GM12878 (cell line): ENCODE measurements at regions not wholly inside any gene's neighbourhood (a gene's known extent, or its start where the extent isn't known, plus 50 kb on each side); places are given as distances from the start of the nearest gene placed in this dataset.

Experiments used
- ATAC-seq: fragments of 200-7000 bp; cut with Tn5 transposase; 3 replicates; pipeline ENCODE4 v1.9.1; 2020; ENCODE audit warnings: mild to moderate bottlenecking, moderate library complexity
- BruUV-seq: library from RNA; stranded (reverse); fragments of 400-500 nt; replicated peaks from 2 replicates; lab custom pipeline; 2021; lab: Mats Ljungman, UMichigan
- CTCF ChIA-PET: fragments of 300-600 bp; sonication (Branson Sonifier 250); formaldehyde crosslinking; extraction: SDS; loops from one replicate; lab custom pipeline; 2021; ENCODE audit warnings: inconsistent platforms; lab: Yijun Ruan, JAX
- POLR2A ChIA-PET: fragments of 350-600 bp; formaldehyde crosslinking; extraction: SDS; loops from one replicate; lab custom pipeline; 2021; ENCODE audit warnings: inconsistent platforms; lab: Charles Lee
- RAD21 ChIA-PET: fragments of 300-600 bp; sonication (Branson Sonifier 250); formaldehyde crosslinking; loops from one replicate; lab custom pipeline; 2023; ENCODE audit warnings: antibody characterized with exemption; ENCODE audit not compliant: unreplicated experiment; lab: Charles Lee
- SMC1A ChIA-PET: fragments of 300-600 bp; sonication (Branson Sonifier 250); formaldehyde crosslinking; loops from one replicate; lab custom pipeline; 2023; ENCODE audit not compliant: unreplicated experiment, uncharacterized antibody; lab: Charles Lee
- DNase-seq: peaks from one replicate; pipeline ENCODE4 v3.0.0-alpha.2; 2011; ENCODE audit warnings: low read depth, low spot score
- FAIRE-seq: peaks from 3 replicates; lab custom pipeline; 2011; peaks lifted over from hg19 to GRCh38; lab: Jason Lieb, UNC
- H2AFZ ChIP-seq: 2 replicates; pipeline ENCODE4 v1.6.0; 2011; ENCODE audit warnings: low read depth, low read length, control low read depth; ENCODE audit not compliant: control insufficient read depth
- H3K27ac ChIP-seq: 2 replicates; pipeline ENCODE4 v1.5.1; 2011; ENCODE audit warnings: control low read depth; ENCODE audit not compliant: control insufficient read depth, insufficient read depth
- H3K27me3 ChIP-seq, 2 experiments: replicated peaks in 1 of 2; 2 replicates each; pipeline versions ENCODE4 v1.6.0 to v1.6.1; 2011; ENCODE audit warnings: low read length in 1 of 2; ENCODE audit not compliant: control insufficient read depth in 2 of 2, insufficient read depth in 2 of 2
- H3K36me3 ChIP-seq, 2 experiments: 2 replicates each; pipeline ENCODE4 v1.5.1; 2011; ENCODE audit warnings: low read length in 1 of 2; ENCODE audit not compliant: control insufficient read depth in 2 of 2, insufficient read depth in 2 of 2
- H3K4me1 ChIP-seq: 2 replicates; pipeline ENCODE4 v1.6.1; 2011; ENCODE audit warnings: mild to moderate bottlenecking, low read length, moderate library complexity, mixed read lengths; ENCODE audit not compliant: control insufficient read depth, insufficient read depth
- H3K4me2 ChIP-seq: 2 replicates; pipeline ENCODE4 v1.6.0; 2011; ENCODE audit warnings: control low read depth; ENCODE audit not compliant: control insufficient read depth, insufficient read depth
- H3K4me3 ChIP-seq: fragments of 200-600 bp; sonication (generic); 2 replicates; pipeline ENCODE4 v1.5.1; 2016
- H3K79me2 ChIP-seq: 2 replicates; pipeline ENCODE4 v1.6.0; 2011; ENCODE audit warnings: low read length; ENCODE audit not compliant: control insufficient read depth, insufficient read depth
- H3K9ac ChIP-seq: 2 replicates; pipeline ENCODE4 v1.8.0; 2011; ENCODE audit warnings: low read length, control low read depth, mixed read lengths; ENCODE audit not compliant: control insufficient read depth, insufficient read depth
- H3K9me3 ChIP-seq: replicated peaks from 3 replicates; pipeline ENCODE4 v1.5.1; 2011; ENCODE audit warnings: mild to moderate bottlenecking, low read length; ENCODE audit not compliant: control insufficient read depth, insufficient read depth
- H4K20me1 ChIP-seq: 2 replicates; pipeline ENCODE4 v1.6.0; 2011; ENCODE audit not compliant: control insufficient read depth, insufficient read depth
- ASH2L ChIP-seq: fragments of 300-600, 200-600 bp; sonication (generic); IDR thresholded peaks from 2 replicates; pipeline ENCODE4 v1.6.1; 2017; ENCODE audit warnings: low read depth, mild to moderate bottlenecking, borderline replicate concordance
- BMI1 ChIP-seq: fragments of 450-650 bp; IDR thresholded peaks from 2 replicates; pipeline ENCODE4 v1.6.1; 2016; ENCODE audit warnings: mild to moderate bottlenecking, moderate library complexity, borderline replicate concordance
- CBFB ChIP-seq: IDR thresholded peaks from 2 replicates; pipeline ENCODE4 v1.6.1; 2016; ENCODE audit warnings: antibody characterized with exemption, low read depth
- CBX3 ChIP-seq: fragments of 200-600 bp; sonication (generic); IDR thresholded peaks from 2 replicates; pipeline ENCODE4 v1.6.1; 2016; ENCODE audit warnings: low read depth, borderline replicate concordance
- CHD1 ChIP-seq: IDR thresholded peaks from 2 replicates; pipeline ENCODE4 v1.6.1; 2012; ENCODE audit warnings: low read depth, low read length, improper control_type of control experiment
- CREB1 ChIP-seq: IDR thresholded peaks from 2 replicates; pipeline ENCODE4 v1.6.1; 2012; ENCODE audit warnings: low read depth, mild to moderate bottlenecking, inconsistent platforms
- CREM ChIP-seq: IDR thresholded peaks from 2 replicates; pipeline ENCODE4 v1.6.1; 2014; ENCODE audit warnings: antibody characterized with exemption, low read depth
- GABPA ChIP-seq: IDR thresholded peaks from 2 replicates; pipeline ENCODE4 v1.6.1; 2014; ENCODE audit warnings: antibody characterized with exemption, low read depth, mild to moderate bottlenecking, inconsistent platforms
- HDGF ChIP-seq: fragments of 450-650 bp; IDR thresholded peaks from 2 replicates; pipeline ENCODE4 v1.6.1; 2016; ENCODE audit warnings: antibody characterized with exemption
- JUND ChIP-seq: IDR thresholded peaks from 2 replicates; pipeline ENCODE4 v1.6.1; 2012; ENCODE audit warnings: low read depth, mild to moderate bottlenecking, low read length, improper control_type of control experiment, moderate library complexity
- MEF2B ChIP-seq: fragments of 450-650 bp; IDR thresholded peaks from 2 replicates; pipeline ENCODE4 v1.6.1; 2018; ENCODE audit warnings: mild to moderate bottlenecking, moderate library complexity; ENCODE audit not compliant: partially characterized antibody, poor library complexity, severe bottlenecking
- MTA2 ChIP-seq: fragments of 450-650 bp; IDR thresholded peaks from 2 replicates; pipeline ENCODE4 v1.6.1; 2016; ENCODE audit warnings: low read depth, mild to moderate bottlenecking, moderate library complexity
- NFXL1 ChIP-seq: fragments of 450-650 bp; IDR thresholded peaks from 2 replicates; pipeline ENCODE4 v1.6.1; 2017; ENCODE audit warnings: antibody characterized with exemption, mild to moderate bottlenecking, borderline replicate concordance
- NFYA ChIP-seq: IDR thresholded peaks from 2 replicates; pipeline ENCODE4 v1.6.1; 2011; ENCODE audit warnings: low read depth, mild to moderate bottlenecking, low read length, improper control_type of control experiment, borderline replicate concordance
- NR2F1 ChIP-seq: fragments of 450-650 bp; conservative IDR thresholded peaks from 2 replicates; pipeline ENCODE4 v1.6.1; 2017; ENCODE audit warnings: mild to moderate bottlenecking
- POLR2A ChIP-seq: IDR thresholded peaks from 2 replicates; pipeline ENCODE4 v1.6.1; 2011; ENCODE audit warnings: low read depth, mild to moderate bottlenecking, low read length
- POLR2AphosphoS2 ChIP-seq: IDR thresholded peaks from 2 replicates; pipeline ENCODE4 v1.6.1; 2011; ENCODE audit warnings: low read depth, mild to moderate bottlenecking, low read length, improper control_type of control experiment, moderate library complexity
- SIN3A ChIP-seq: IDR thresholded peaks from 2 replicates; pipeline ENCODE4 v1.6.1; 2012; ENCODE audit warnings: low read depth, low read length, improper control_type of control experiment
- SPI1 ChIP-seq: IDR thresholded peaks from 2 replicates; pipeline ENCODE4 v1.6.1; 2011; ENCODE audit warnings: low read depth, mild to moderate bottlenecking, low read length, moderate library complexity, borderline replicate concordance; ENCODE audit not compliant: insufficient read depth
- YBX1 ChIP-seq: fragments of 450-650 bp; IDR thresholded peaks from 2 replicates; pipeline ENCODE4 v1.6.1; 2016; ENCODE audit warnings: antibody characterized with exemption
- ZNF217 ChIP-seq: fragments of 450-650 bp; IDR thresholded peaks from 2 replicates; pipeline ENCODE4 v1.6.1; 2017; ENCODE audit warnings: antibody characterized with exemption, mild to moderate bottlenecking
- ZNF274 ChIP-seq: IDR thresholded peaks from one replicate; pipeline ENCODE4 v1.8.0; 2011; ENCODE audit not compliant: insufficient read length, insufficient read depth
- ZNF384 ChIP-seq: IDR thresholded peaks from 2 replicates; pipeline ENCODE4 v1.6.1; 2012; ENCODE audit warnings: low read depth, mild to moderate bottlenecking, low read length, improper control_type of control experiment, borderline replicate concordance
- WGBS: methylation state at CpG from one replicate; pipeline ENCODE4 v1.1.6; 2016; ENCODE audit warnings: low lambda C conversion rate; ENCODE audit not compliant: insufficient replicate concordance, insufficient coverage; ENCODE audit errors: missing lambda C conversion rate; 5-methylcytosine and 5-hydroxymethylcytosine counted together
- in situ Hi-C: fragments of 300-500 bp; cut with MboI; formaldehyde crosslinking; loops from 9 replicates; pipeline ENCODE4 v1.14.3; 2018; ENCODE audit warnings: mixed read lengths
- intact Hi-C: fragments of 100-400 bp; cut with micrococcal nuclease; formaldehyde crosslinking; loops from one replicate; pipeline ENCODE4 v1.14.2; 2022; ENCODE audit not compliant: unreplicated experiment
- TF ChIP-seq, protein P1 (sequence below): IDR thresholded peaks from 2 replicates; pipeline ENCODE4 v1.6.1; 2012; ENCODE audit warnings: low read length, inconsistent platforms
- TF ChIP-seq, protein P2 (sequence below): IDR thresholded peaks from 2 replicates; pipeline ENCODE4 v1.6.1; 2012; ENCODE audit warnings: low read depth, low read length, improper control_type of control experiment

DNA sequence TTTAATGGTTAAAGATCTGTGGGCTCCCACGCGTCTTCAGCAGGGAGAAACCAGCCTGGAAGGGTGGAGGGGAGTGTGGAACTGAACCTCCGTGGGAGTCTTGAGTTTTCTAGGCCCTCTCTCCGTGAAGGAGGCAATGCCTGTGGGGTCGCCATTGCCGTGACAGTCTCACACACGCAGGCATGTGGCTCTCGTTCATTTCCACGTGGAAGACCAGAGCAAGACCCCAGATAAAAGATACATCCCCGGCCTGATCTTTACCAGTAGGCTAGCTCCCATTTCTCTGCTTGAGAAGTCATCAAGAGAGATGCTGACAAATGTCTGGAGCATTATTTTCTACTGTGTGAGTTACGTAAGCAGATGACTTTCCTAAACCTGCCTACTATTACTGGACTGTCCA lies 491.7 kb upstream of the LMO3 start:
- ATAC-seq, result no peak

DNA sequence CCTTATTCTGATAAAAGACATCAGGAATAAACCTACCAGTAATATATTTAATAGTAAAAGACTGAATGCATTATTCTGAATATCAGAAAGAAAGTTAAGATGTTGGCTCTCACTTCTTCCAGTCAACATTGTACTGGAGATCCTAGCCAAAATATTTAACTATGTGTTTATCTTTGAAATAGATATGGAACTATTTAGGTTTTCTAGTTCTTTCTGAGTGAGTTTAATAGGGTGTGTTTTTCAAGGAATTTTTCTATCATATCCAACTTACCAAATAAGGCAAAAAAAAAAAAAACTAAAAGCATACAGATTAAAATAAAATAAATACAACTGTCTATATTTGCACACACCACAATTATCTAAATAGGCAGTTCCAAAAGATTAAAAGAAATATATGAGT lies 478.9 kb upstream of the LMO3 start:
- no TSS peak for BruUV-seq
- Histone ChIP-seq H4K20me1 (no peaks in the 10 kb centered on the region), H3K4me2 (no peak overlapping the region), H3K27ac (no peak overlapping the region), H3K36me3 (no peaks in the 10 kb centered on the region), H3K4me3 (no peak overlapping the region), H3K9ac (no peak overlapping the region), H2AFZ (no peak overlapping the region), H3K9me3 (no peaks in the 10 kb centered on the region), H3K4me1 (no peaks in the 10 kb centered on the region), H3K27me3 (no peaks in the 10 kb centered on the region), H3K79me2 (no peaks in the 10 kb centered on the region)
- ChIA-PET RAD21 (no interaction called here), CTCF (interaction anchor here (1.1 to 1.2 kb wide), 2 partner anchors 19 to 20 kb away, joined by 5 to 6 read pairs; no protein-coding TSS in a partner anchor), SMC1A (no interaction called here), POLR2A (no interaction called here)
- intact Hi-C loops, result no loop called here
- FAIRE-seq (no peak), ATAC-seq (no peak), DNase-seq (no peak)
- in situ Hi-C loops, result no loop called here
- TF ChIP-seq, protein P1, sequence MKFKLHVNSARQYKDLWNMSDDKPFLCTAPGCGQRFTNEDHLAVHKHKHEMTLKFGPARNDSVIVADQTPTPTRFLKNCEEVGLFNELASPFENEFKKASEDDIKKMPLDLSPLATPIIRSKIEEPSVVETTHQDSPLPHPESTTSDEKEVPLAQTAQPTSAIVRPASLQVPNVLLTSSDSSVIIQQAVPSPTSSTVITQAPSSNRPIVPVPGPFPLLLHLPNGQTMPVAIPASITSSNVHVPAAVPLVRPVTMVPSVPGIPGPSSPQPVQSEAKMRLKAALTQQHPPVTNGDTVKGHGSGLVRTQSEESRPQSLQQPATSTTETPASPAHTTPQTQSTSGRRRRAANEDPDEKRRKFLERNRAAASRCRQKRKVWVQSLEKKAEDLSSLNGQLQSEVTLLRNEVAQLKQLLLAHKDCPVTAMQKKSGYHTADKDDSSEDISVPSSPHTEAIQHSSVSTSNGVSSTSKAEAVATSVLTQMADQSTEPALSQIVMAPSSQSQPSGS, result no peak
- TF ChIP-seq SPI1 (no peak), CBFB (no peak), YBX1 (no peak), NFXL1 (no peak), CBX3 (no peak), GABPA (no peak), ASH2L (no peak), MTA2 (no peak), MEF2B (no peak), NR2F1 (no peak)

More for the DNA sequence above, 491.7 kb upstream of the LMO3 start:
- Histone ChIP-seq H3K27ac (no peak overlapping the region), H3K4me1 (no peaks in the 10 kb centered on the region), H3K27me3 (no peaks in the 10 kb centered on the region), H3K79me2 (no peaks in the 10 kb centered on the region), H3K4me3 (no peak overlapping the region), H3K36me3 (no peaks in the 10 kb centered on the region), H3K9ac (no peak overlapping the region), H3K9me3 (no peaks in the 10 kb centered on the region), H2AFZ (no peak overlapping the region), H3K4me2 (no peak overlapping the region), H4K20me1 (no peaks in the 10 kb centered on the region)
- FAIRE-seq (peak; percentile 96), DNase-seq (no peak)
- 19% methylated on average over 11 of the region's 11 CpGs for WGBS
- ChIA-PET SMC1A (interaction anchor here (0.8 kb wide), 1 partner anchor 157 kb away, joined by 3 read pairs; no protein-coding TSS in a partner anchor), RAD21 (no interaction called here), POLR2A (no interaction called here), CTCF (no interaction called here)
- intact Hi-C loops, result no loop called here
- TF ChIP-seq SIN3A (no peak), JUND (no peak), ZNF274 (no peak), CREM (no peak), NFYA (no peak), CREB1 (no peak), CHD1 (no peak), HDGF (no peak), POLR2A (no peak), POLR2AphosphoS2 (no peak), ZNF384 (no peak), ZNF217 (no peak), BMI1 (no peak)
- TF ChIP-seq, protein P2, sequence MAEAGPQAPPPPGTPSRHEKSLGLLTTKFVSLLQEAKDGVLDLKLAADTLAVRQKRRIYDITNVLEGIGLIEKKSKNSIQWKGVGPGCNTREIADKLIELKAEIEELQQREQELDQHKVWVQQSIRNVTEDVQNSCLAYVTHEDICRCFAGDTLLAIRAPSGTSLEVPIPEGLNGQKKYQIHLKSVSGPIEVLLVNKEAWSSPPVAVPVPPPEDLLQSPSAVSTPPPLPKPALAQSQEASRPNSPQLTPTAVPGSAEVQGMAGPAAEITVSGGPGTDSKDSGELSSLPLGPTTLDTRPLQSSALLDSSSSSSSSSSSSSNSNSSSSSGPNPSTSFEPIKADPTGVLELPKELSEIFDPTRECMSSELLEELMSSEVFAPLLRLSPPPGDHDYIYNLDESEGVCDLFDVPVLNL, result no peak
- no TSS peak for BruUV-seq
- in situ Hi-C loops, result no loop called here
